ENCODE measurements at regions not wholly inside any gene's neighbourhood (a gene's known extent, or its start where the extent isn't known, plus 50 kb on each side); places are given as distances from the start of the nearest gene placed in this dataset.

GRCh38 chr17:70552230-70552981, 383.1 kb downstream of the KCNJ2 start:
- no peak overlapping the region for H3K4me3 ChIP-seq (ENCODE audit: low read length)
- TF ChIP-seq ZNF274 (IDR thresholded peaks at IDR 0.05; ENCODE audit: low read depth, low read length): no peak

- no peak overlapping the region for H3K4me3 ChIP-seq (ENCODE audit: low read length)
- no peak for TF ChIP-seq ZNF274 (IDR thresholded peaks at IDR 0.05; ENCODE audit: low read depth, low read length)
These were observed 383.6 kb downstream of the KCNJ2 start for GRCh38 chr17:70552982-70553334.

- H3K4me3 ChIP-seq (ENCODE audit: low read length): no peak overlapping the region
- TF ChIP-seq ZNF274 (IDR thresholded peaks at IDR 0.05; ENCODE audit: low read depth, low read length): no peak
These were observed 386.4 kb downstream of the KCNJ2 start for GRCh38 chr17:70555723-70556122.

GRCh38 chr17:70558821-70559220, 389.5 kb downstream of the KCNJ2 start:
- no peak for TF ChIP-seq ZNF274 (IDR thresholded peaks at IDR 0.05; ENCODE audit: low read depth, low read length)
- no peak overlapping the region for H3K4me3 ChIP-seq (ENCODE audit: low read length)

GRCh38 chr17:70560471-70560870, 391.1 kb downstream of the KCNJ2 start:
- H3K4me3 ChIP-seq (ENCODE audit: low read length): no peak overlapping the region
- TF ChIP-seq ZNF274 (IDR thresholded peaks at IDR 0.05; ENCODE audit: low read depth, low read length): no peak

- no peak for TF ChIP-seq ZNF274 (IDR thresholded peaks at IDR 0.05; ENCODE audit: low read depth, low read length)
- H3K4me3 ChIP-seq (ENCODE audit: low read length): no peak overlapping the region
These were observed 392.8 kb downstream of the KCNJ2 start for GRCh38 chr17:70562137-70562536.

GRCh38 chr17:70563281-70563820, 394.0 kb downstream of the KCNJ2 start:
- TF ChIP-seq ZNF274 (IDR thresholded peaks at IDR 0.05; ENCODE audit: low read depth, low read length): no peak

GRCh38 chr17:70564006-70564620, 394.8 kb downstream of the KCNJ2 start:
- H3K4me3 ChIP-seq (ENCODE audit: low read length): no peak overlapping the region
- no peak for TF ChIP-seq ZNF274 (IDR thresholded peaks at IDR 0.05; ENCODE audit: low read depth, low read length)

More at GRCh38 chr17:70563281-70563820, 394.0 kb downstream of the KCNJ2 start:
- no peak overlapping the region for H3K4me3 ChIP-seq (ENCODE audit: low read length)

GRCh38 chr17:70569128-70569527, 399.8 kb downstream of the KCNJ2 start:
- H3K4me3 ChIP-seq (ENCODE audit: low read length): no peak overlapping the region
- no peak for TF ChIP-seq ZNF274 (IDR thresholded peaks at IDR 0.05; ENCODE audit: low read depth, low read length)

- H3K4me3 ChIP-seq (ENCODE audit: low read length): no peak overlapping the region
- TF ChIP-seq ZNF274 (IDR thresholded peaks at IDR 0.05; ENCODE audit: low read depth, low read length): no peak
These were observed 408.1 kb downstream of the KCNJ2 start for GRCh38 chr17:70577456-70577855.

GRCh38 chr17:70581459-70581858, 412.1 kb downstream of the KCNJ2 start:
- no peak for TF ChIP-seq ZNF274 (IDR thresholded peaks at IDR 0.05; ENCODE audit: low read depth, low read length)

GRCh38 chr17:70582777-70583176, 413.4 kb downstream of the KCNJ2 start:
- no peak overlapping the region for H3K4me3 ChIP-seq (ENCODE audit: low read length)
- TF ChIP-seq ZNF274 (IDR thresholded peaks at IDR 0.05; ENCODE audit: low read depth, low read length): no peak

More at GRCh38 chr17:70581459-70581858, 412.1 kb downstream of the KCNJ2 start:
- H3K4me3 ChIP-seq (ENCODE audit: low read length): no peak overlapping the region

GRCh38 chr17:70584255-70584654, 414.9 kb downstream of the KCNJ2 start:
- no peak for TF ChIP-seq ZNF274 (IDR thresholded peaks at IDR 0.05; ENCODE audit: low read depth, low read length)
- no peak overlapping the region for H3K4me3 ChIP-seq (ENCODE audit: low read length)

- TF ChIP-seq ZNF274 (IDR thresholded peaks at IDR 0.05; ENCODE audit: low read depth, low read length): no peak
- no peak overlapping the region for H3K4me3 ChIP-seq (ENCODE audit: low read length)
These were observed 418.7 kb downstream of the KCNJ2 start for GRCh38 chr17:70588003-70588402.

GRCh38 chr17:70597774-70598173, 428.4 kb downstream of the KCNJ2 start:
- H3K4me3 ChIP-seq (ENCODE audit: low read length): no peak overlapping the region
- no peak for TF ChIP-seq ZNF274 (IDR thresholded peaks at IDR 0.05; ENCODE audit: low read depth, low read length)

Data from GM08714 (cell line).